NCI-H2196 treated with DMSO at 0.1 percent for 48 hours (cell line): ENCODE measurements at regions not wholly inside any gene's neighbourhood (a gene's known extent, or its start where the extent isn't known, plus 50 kb on each side); places are given as distances from the start of the nearest gene placed in this dataset.
A peak's percentile ranks its signal among the peaks of the same experiment; 100 is the strongest.

ENCODE experiments used
- DNase-seq: peaks from one replicate; lab custom pipeline; 2025; ENCODE audit not compliant: unreplicated experiment; lab: John Stamatoyannopoulos, UW

DNA sequence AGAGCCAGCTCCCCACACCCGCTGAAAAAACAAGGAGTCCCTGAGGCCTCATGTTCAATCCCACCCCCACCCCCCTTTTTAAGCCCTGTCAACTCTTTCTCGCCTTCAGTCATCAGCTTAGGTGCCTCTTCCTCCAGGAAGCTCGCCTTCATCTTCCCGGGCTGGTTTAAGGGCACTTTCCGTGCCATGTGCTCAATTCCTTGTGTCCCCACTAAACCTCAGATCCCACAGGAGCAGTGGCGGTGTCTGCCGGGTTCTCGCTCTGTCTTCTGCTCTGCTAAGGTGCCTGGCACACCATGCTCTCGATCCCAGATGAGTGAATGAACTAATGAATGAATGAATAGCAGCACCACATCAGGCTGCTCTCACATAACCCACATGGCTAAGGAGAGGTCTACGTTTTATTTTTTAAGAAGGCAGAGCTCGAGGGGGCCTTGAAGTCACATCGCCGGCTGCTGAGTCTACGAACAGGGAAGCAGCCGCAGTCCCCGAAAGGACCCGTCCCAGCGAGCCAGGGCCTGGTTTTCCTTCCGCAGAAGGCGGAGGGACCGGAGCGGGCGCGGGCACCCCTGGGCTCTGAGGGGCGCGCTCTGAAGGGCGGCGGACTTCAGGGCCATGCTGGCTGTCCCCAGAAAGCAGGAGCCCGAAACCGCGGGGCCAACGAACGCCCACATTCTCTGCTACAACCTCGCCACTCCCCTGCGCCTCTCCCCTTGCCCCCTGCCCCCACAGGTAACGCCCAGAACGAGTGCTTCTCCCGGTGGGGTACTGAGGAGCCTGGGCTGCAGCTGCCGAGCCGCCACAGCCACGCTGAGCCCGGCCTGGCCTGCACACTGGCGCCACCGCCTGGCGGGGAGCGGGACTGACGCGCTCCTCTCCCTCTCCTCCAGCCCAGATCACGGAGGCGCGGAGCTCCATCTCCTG is 73.4 kb upstream of the KCNMA1 start:
- peak; percentile 0 for DNase-seq

DNA sequence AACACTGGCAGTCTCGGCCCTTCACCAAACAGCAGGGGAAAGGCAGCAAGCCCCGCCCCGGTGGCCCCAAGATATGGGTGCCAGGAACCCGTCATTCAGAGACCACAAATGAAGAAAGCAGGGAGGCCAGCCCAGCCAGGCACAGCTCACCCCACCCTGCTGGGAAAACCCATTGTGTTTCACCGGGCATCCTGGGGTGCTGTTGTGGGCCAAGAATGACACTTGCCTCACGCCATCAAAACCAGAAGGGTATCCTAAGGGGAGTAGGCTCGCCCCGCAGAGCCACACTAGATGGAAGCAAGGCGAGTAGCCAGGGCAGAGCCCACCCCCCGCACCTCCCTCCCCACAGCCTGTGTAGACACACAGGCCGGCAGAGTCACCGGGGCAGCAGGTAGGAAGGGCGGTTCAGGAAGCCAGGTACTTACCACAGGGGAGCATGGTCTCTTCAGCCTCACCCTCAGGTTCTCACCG is 72.5 kb upstream of the KCNMA1 start:
- DNase-seq, result no peak

DNA sequence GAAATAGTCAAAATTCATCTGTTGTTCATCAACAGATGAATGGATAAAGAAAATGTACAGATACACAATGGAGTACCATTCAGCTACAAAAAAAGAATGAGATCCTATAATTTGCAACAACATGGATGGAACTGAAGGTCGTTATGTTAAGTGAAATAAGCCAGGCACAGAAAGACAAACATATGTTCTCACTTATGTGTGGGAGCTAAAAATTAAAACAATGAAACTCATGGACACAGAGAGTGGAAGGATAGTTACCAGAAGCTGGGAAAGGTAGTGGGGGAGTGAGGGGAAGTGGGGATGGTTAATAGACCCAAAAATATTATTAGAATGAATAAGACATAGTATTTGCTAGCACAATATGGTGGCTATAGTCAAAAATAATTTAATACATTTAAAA is 70.0 kb upstream of the KCNMA1 start:
- DNase-seq, result no peak

- DNase-seq, result no peak
These were observed 64.6 kb upstream of the KCNMA1 start for GRCh38 chr10:77702166-77702565.

GRCh38 chr10:77700086-77700485 is 62.5 kb upstream of the KCNMA1 start:
- DNase-seq, result no peak

DNA sequence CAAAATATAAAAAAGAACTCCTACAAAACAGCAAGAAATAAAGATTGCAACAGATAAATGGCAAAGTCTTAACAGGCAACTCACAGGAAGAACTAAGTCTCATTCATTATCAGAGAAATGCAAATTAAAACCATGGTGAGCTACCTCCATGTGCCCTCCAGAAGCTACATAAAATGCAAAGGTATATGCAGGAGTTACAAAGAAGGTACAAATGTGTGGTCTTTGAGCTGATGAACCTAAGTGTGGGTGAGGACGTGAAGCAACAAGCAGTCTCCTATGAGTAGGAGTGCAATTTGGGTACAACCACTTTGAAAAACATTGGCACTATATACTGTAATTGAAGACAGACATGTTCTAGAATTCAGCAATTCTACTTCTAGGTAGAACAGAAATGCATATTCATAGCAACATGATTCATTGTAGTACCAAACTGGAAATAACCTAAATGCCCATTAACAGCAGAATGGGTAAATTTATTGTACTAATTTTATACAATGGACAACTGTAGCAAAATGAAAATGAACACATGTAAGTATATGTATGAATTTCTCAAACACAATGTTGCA is 61.6 kb upstream of the KCNMA1 start:
- DNase-seq, result no peak

- no peak for DNase-seq
These were observed 60.8 kb upstream of the KCNMA1 start for GRCh38 chr10:77698267-77698931.

DNA sequence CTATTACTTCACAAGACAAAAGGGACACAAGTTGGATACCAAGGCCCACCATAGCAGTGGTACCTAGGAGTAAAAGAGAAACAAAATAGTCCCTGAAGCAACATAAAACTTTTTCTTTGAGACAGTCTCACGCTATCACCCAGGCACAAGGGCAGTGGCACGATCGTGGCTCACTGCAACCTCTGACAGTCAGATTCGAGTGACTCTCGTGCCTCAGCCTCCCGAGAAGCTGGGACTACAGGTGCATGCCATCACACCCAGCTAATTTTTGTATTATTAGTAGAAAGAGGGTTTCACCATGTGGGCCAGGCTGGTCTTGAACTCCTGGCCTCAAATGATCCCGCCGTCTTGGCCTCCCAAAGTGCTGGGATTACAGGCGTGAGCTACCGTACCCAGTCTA is 59.0 kb upstream of the KCNMA1 start:
- no peak for DNase-seq

- DNase-seq, result no peak
These were observed 57.6 kb upstream of the KCNMA1 start for GRCh38 chr10:77695186-77695585.

GRCh38 chr10:77692782-77693181 is 55.2 kb upstream of the KCNMA1 start:
- DNase-seq, result no peak

GRCh38 chr10:77689339-77689738 is 51.7 kb upstream of the KCNMA1 start:
- DNase-seq, result no peak

DNA sequence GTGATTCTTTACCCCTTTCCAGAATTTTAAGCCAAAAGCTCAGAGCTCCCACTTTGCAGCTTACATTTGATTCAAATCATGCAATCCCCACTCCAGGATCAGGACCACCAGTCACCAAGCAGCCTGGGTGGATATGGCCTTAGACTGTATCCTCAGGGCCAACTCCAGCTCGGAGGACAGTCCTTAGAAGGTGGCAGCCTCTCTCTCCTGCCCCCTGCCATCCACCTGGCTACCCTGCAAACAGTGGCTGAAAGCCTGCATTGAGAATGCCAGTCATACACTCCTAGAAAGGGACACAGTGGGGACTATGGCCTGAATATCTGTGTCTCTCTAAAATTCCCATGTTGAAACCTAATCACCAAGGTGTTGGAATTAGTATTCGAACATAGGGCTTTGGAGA is 50.0 kb upstream of the KCNMA1 start:
- DNase-seq, result no peak
